H1 (cell line): ENCODE measurements at regions not wholly inside any gene's neighbourhood (a gene's known extent, or its start where the extent isn't known, plus 50 kb on each side); places are given as distances from the start of the nearest gene placed in this dataset.

ENCODE experiments used
- CTCF ChIA-PET: fragments of 300-600 bp; sonication (Branson Sonifier 250); formaldehyde crosslinking; loops from one replicate; lab custom pipeline; 2021; ENCODE audit not compliant: partially characterized antibody; lab: Charles Lee
- POLR2A ChIA-PET: fragments of 300-600 bp; sonication (Branson Sonifier 250); formaldehyde crosslinking; loops from one replicate; lab custom pipeline; 2021; ENCODE audit warnings: inconsistent platforms; ENCODE audit not compliant: partially characterized antibody; lab: Charles Lee
- DNase-seq, 2 experiments: peaks; one replicate each; pipeline versions ENCODE4 v3.0.0 to v3.0.0-alpha.2; 2010 to 2022; ENCODE audit warnings: low spot score in 2 of 2, low read depth in 1 of 2, mixed read lengths in 1 of 2
- FAIRE-seq: peaks from 2 replicates; lab custom pipeline; 2011; peaks lifted over from hg19 to GRCh38; lab: Jason Lieb, UNC
- H2AFZ ChIP-seq: 2 replicates; pipeline ENCODE4 v1.8.1; 2012; ENCODE audit warnings: low read length, inconsistent platforms
- H2AK5ac ChIP-seq: 2 replicates; pipeline ENCODE4 v1.6.1; 2013; ENCODE audit warnings: low read depth, low read length
- H2BK120ac ChIP-seq: replicated peaks from 2 replicates; pipeline ENCODE3; 2013; ENCODE audit warnings: low read depth, low read length, inconsistent platforms
- H2BK12ac ChIP-seq: 2 replicates; pipeline ENCODE4 v1.6.1; 2013; ENCODE audit warnings: low read depth, low read length
- H2BK15ac ChIP-seq: 2 replicates; pipeline ENCODE4 v1.6.1; 2013; ENCODE audit warnings: low read length
- H2BK20ac ChIP-seq: 2 replicates; pipeline ENCODE4 v1.6.1; 2013; ENCODE audit warnings: low read length
- H2BK5ac ChIP-seq: 2 replicates; pipeline ENCODE4 v1.6.1; 2013; ENCODE audit warnings: low read depth, low read length
- H3K14ac ChIP-seq: 2 replicates; pipeline ENCODE4 v1.6.1; 2013; ENCODE audit warnings: inconsistent platforms; ENCODE audit not compliant: insufficient read length
- H3K18ac ChIP-seq: 2 replicates; pipeline ENCODE4 v1.6.1; 2013; ENCODE audit warnings: low read length; ENCODE audit errors: extremely low read depth
- H3K23ac ChIP-seq: 2 replicates; pipeline ENCODE4 v1.6.1; 2013; ENCODE audit warnings: inconsistent platforms; ENCODE audit not compliant: insufficient read length
- H3K23me2 ChIP-seq: 2 replicates; pipeline ENCODE4 v1.6.1; 2013; ENCODE audit warnings: low read depth, low read length
- H3K27ac ChIP-seq: 2 replicates; pipeline ENCODE4 v1.6.1; 2011; ENCODE audit warnings: low read depth, low read length, inconsistent platforms
- H3K27me3 ChIP-seq, 4 experiments: replicated peaks in 1 of 4; 1 replicate in 1 of 4; 2 replicates in 3 of 4; pipeline versions ENCODE4 v1.6.1 to v1.8.1; 2011 to 2013; ENCODE audit warnings: low read length in 3 of 4, mild to moderate bottlenecking in 3 of 4, inconsistent platforms in 2 of 4, mixed read lengths in 2 of 4, moderate library complexity in 1 of 4; ENCODE audit not compliant: control insufficient read depth in 3 of 4, insufficient read depth in 3 of 4; ENCODE audit errors: extremely low read depth in 1 of 4
- H3K36me3 ChIP-seq, 4 experiments: 2 replicates each; pipeline versions ENCODE4 v1.6.1 to v1.8.1; 2011 to 2013; ENCODE audit warnings: mild to moderate bottlenecking in 4 of 4, low read length in 3 of 4, moderate library complexity in 2 of 4, control low read depth in 1 of 4, inconsistent platforms in 1 of 4; ENCODE audit not compliant: insufficient read depth in 4 of 4, control insufficient read depth in 2 of 4
- H3K4ac ChIP-seq: replicated peaks from 2 replicates; pipeline ENCODE3; 2013; ENCODE audit warnings: low read length, low read depth, mixed read lengths, inconsistent platforms; ENCODE audit not compliant: insufficient read length
- H3K4me1 ChIP-seq, 4 experiments: replicated peaks in 1 of 4; 1 replicate in 1 of 4; 2 replicates in 3 of 4; pipeline versions ENCODE4 v1.6.1 to v1.8.1; 2011 to 2013; ENCODE audit warnings: low read length in 3 of 4, inconsistent platforms in 2 of 4, mixed read lengths in 1 of 4; ENCODE audit not compliant: insufficient read depth in 4 of 4, control insufficient read depth in 3 of 4
- H3K4me2 ChIP-seq, 2 experiments: 2 replicates each; pipeline versions ENCODE4 v1.6.1 to v1.8.1; 2011 to 2013; ENCODE audit warnings: low read depth in 2 of 2, low read length in 2 of 2, control low read depth in 1 of 2, inconsistent platforms in 1 of 2, mild to moderate bottlenecking in 1 of 2; ENCODE audit not compliant: insufficient read depth in 1 of 2
- H3K4me3 ChIP-seq, 4 experiments: fragments of 200-600, 300-600 bp in 1 of 4; sonication (generic), shearing (Covaris generic), sonication (Bioruptor Twin) in 1 of 4; 2 replicates each; pipeline versions ENCODE4 v1.5.1 to v1.8.1; 2011 to 2016; ENCODE audit warnings: low read length in 4 of 4, low read depth in 3 of 4, control low read depth in 2 of 4, inconsistent platforms in 2 of 4, mild to moderate bottlenecking in 2 of 4, mixed read lengths in 1 of 4, moderate library complexity in 1 of 4; ENCODE audit not compliant: insufficient read depth in 2 of 4; ENCODE audit errors: extremely low read depth in 1 of 4
- H3K56ac ChIP-seq: replicated peaks from 2 replicates; pipeline ENCODE3; 2013; ENCODE audit warnings: low read depth, mild to moderate bottlenecking, mixed read lengths, low read length, inconsistent platforms; ENCODE audit not compliant: insufficient read length
- H3K79me1 ChIP-seq: 2 replicates; pipeline ENCODE4 v1.6.1; 2013; ENCODE audit warnings: low read depth, low read length, control low read depth
- H3K79me2 ChIP-seq, 2 experiments: 2 replicates each; pipeline versions ENCODE4 v1.6.1 to v1.8.1; 2012 to 2013; ENCODE audit warnings: low read length in 2 of 2, mild to moderate bottlenecking in 2 of 2, inconsistent platforms in 1 of 2; ENCODE audit not compliant: insufficient read depth in 2 of 2, control insufficient read depth in 1 of 2
- H3K9ac ChIP-seq, 4 experiments: replicated peaks in 1 of 4; 1 replicate in 1 of 4; 2 replicates in 3 of 4; pipeline versions ENCODE4 v1.6.1 to v1.8.1; 2011 to 2013; ENCODE audit warnings: low read depth in 3 of 4, low read length in 3 of 4, control low read depth in 2 of 4, mild to moderate bottlenecking in 2 of 4, moderate library complexity in 2 of 4, inconsistent platforms in 1 of 4; ENCODE audit errors: extremely low read depth in 1 of 4
- H3K9me3 ChIP-seq, 2 experiments: 2 replicates each; pipeline versions ENCODE4 v1.6.1 to v1.8.1; 2012 to 2013; ENCODE audit warnings: mild to moderate bottlenecking in 2 of 2, moderate library complexity in 2 of 2, control low read depth in 1 of 2, inconsistent platforms in 1 of 2, low read depth in 1 of 2, low read length in 1 of 2, mixed read lengths in 1 of 2; ENCODE audit not compliant: insufficient read depth in 2 of 2
- H4K20me1 ChIP-seq, 2 experiments: replicated peaks in 1 of 2; 2 replicates each; pipeline versions ENCODE3 to v1.8.1; 2011 to 2013; ENCODE audit warnings: inconsistent platforms in 2 of 2, low read length in 2 of 2, mild to moderate bottlenecking in 1 of 2; ENCODE audit not compliant: insufficient read depth in 2 of 2, control insufficient read depth in 1 of 2
- H4K5ac ChIP-seq: 2 replicates; pipeline ENCODE4 v1.6.1; 2013; ENCODE audit warnings: low read length, low read depth, mixed read lengths, inconsistent platforms; ENCODE audit not compliant: insufficient read length
- H4K8ac ChIP-seq: 2 replicates; pipeline ENCODE4 v1.8.0; 2013; ENCODE audit warnings: mild to moderate bottlenecking, moderate library complexity, low read length, inconsistent platforms; ENCODE audit not compliant: insufficient read depth; ENCODE audit errors: extremely low read depth
- H4K91ac ChIP-seq: replicated peaks from 2 replicates; pipeline ENCODE3; 2013; ENCODE audit warnings: low read length, mixed read lengths, inconsistent platforms; ENCODE audit not compliant: insufficient read length
- BACH1 ChIP-seq: IDR thresholded peaks from 2 replicates; pipeline ENCODE4 v1.6.1; 2012; ENCODE audit warnings: low read length, improper control_type of control experiment
- BCL11A ChIP-seq, 2 experiments: IDR thresholded peaks; one replicate each; pipeline ENCODE4 v1.6.1; 2011; ENCODE audit warnings: low read depth in 2 of 2, low read length in 2 of 2, mild to moderate bottlenecking in 2 of 2
- CHD1 ChIP-seq: IDR thresholded peaks from 2 replicates; pipeline ENCODE4 v1.6.1; 2012; ENCODE audit warnings: low read depth, low read length, improper control_type of control experiment
- CREB1 ChIP-seq: IDR thresholded peaks from 2 replicates; pipeline ENCODE4 v1.6.1; 2012; ENCODE audit warnings: inconsistent platforms
- EZH2 ChIP-seq: fragments of 200-600 bp; sonication (generic); IDR thresholded peaks from 2 replicates; pipeline ENCODE4 v1.7.1; 2012; ENCODE audit warnings: low read depth, mild to moderate bottlenecking, moderate library complexity, low read length, inconsistent platforms; ENCODE audit not compliant: severe bottlenecking
- HDAC2 ChIP-seq, 2 experiments: fragments of 300-600 bp in 1 of 2; sonication (generic) in 1 of 2; IDR thresholded peaks; 2 replicates each; pipeline ENCODE4 v1.6.1; 2011 to 2012; ENCODE audit warnings: low read depth in 2 of 2, low read length in 2 of 2, mild to moderate bottlenecking in 2 of 2, moderate library complexity in 2 of 2, borderline replicate concordance in 1 of 2, inconsistent platforms in 1 of 2
- HDAC6 ChIP-seq: IDR thresholded peaks from one replicate; pipeline ENCODE4 v1.7.1; 2012; ENCODE audit warnings: low read depth, mild to moderate bottlenecking, inconsistent platforms, low read length, moderate library complexity
- POLR2AphosphoS5 ChIP-seq: IDR thresholded peaks from 2 replicates; pipeline ENCODE4 v1.6.1; 2011; ENCODE audit warnings: low read depth, low read length
- POU5F1 ChIP-seq: IDR thresholded peaks from 2 replicates; pipeline ENCODE4 v1.6.1; 2011; ENCODE audit warnings: low read depth, mild to moderate bottlenecking, low read length, moderate library complexity
- RFX5 ChIP-seq: IDR thresholded peaks from 2 replicates; pipeline ENCODE4 v1.6.1; 2011; ENCODE audit warnings: low read depth, low read length, improper control_type of control experiment, borderline replicate concordance
- SP4 ChIP-seq: IDR thresholded peaks from 2 replicates; pipeline ENCODE4 v1.6.1; 2012; ENCODE audit warnings: low read length, inconsistent platforms
- WGBS, 2 experiments: shearing (Covaris generic) in 1 of 2; methylation state at CpG; one replicate each; pipeline versions ENCODE4 v1.1.6 to v1.1.7; 2013 to 2015; ENCODE audit warnings: low lambda C conversion rate in 2 of 2, mixed read lengths in 2 of 2, inconsistent platforms in 1 of 2, low coverage in 1 of 2, missing lambda C conversion rate in 1 of 2; ENCODE audit not compliant: insufficient replicate concordance in 2 of 2, insufficient coverage in 1 of 2, insufficient read length in 1 of 2; ENCODE audit errors: extremely low coverage in 1 of 2, missing lambda C conversion rate in 1 of 2; 5-methylcytosine and 5-hydroxymethylcytosine counted together
- TF ChIP-seq, protein P1 (sequence below): IDR thresholded peaks from 2 replicates; pipeline ENCODE4 v1.6.1; 2012; ENCODE audit warnings: inconsistent platforms
- TF ChIP-seq, protein P2 (sequence below), 3 experiments: IDR thresholded peaks; 1 replicate in 2 of 3; 2 replicates in 1 of 3; pipeline versions ENCODE4 v1.5.1 to v1.6.1; 2011; ENCODE audit warnings: low read length in 3 of 3, mild to moderate bottlenecking in 3 of 3, inconsistent platforms in 2 of 3, low read depth in 1 of 3, moderate library complexity in 1 of 3; ENCODE audit not compliant: insufficient read depth in 1 of 3; ENCODE audit errors: control extremely low read depth in 1 of 3

DNA sequence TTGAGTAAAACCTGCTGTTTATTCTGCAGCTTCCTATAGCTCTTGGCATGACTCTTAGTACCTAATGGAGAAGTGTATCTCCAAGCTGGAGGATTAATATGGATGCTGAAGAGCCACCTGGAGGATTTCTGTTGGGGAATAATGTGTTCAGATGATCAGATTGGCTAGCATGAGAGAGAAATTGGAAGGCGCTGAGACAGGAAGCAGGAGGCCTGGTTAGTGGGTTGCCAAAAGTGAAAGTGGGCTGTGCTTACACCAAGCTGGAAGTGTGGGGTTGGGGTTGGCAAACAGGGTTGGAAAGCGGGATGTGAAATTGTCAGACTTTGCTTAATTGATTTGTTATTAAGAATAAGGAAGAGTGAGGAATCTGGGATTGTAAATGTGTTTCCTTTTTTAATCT lies 111.8 kb upstream of the PLPP4 start:
- H3K4me1 ChIP-seq = peaks cover 0 to 3% (median 0%) of the 10 kb centered on the region in 4 experiments; a peak in 2 of 7 replicates
- H2BK12ac ChIP-seq = no peak overlapping the region
- H2BK120ac ChIP-seq = no peak overlapping the region
- H3K23ac ChIP-seq = no peak overlapping the region
- H3K4me3 ChIP-seq = no peak overlapping the region
- ChIA-PET CTCF (interaction anchor here (1.3 kb wide), 1 partner anchor 8 kb away, joined by 5 read pairs; no protein-coding TSS in a partner anchor), POLR2A (no interaction called here)
- H3K18ac ChIP-seq = no peak overlapping the region
- no peak overlapping the region for H3K4me2 ChIP-seq
- no peak for DNase-seq
- no peak overlapping the region for H3K14ac ChIP-seq
- no peaks in the 10 kb centered on the region for H3K36me3 ChIP-seq
- H3K79me1 ChIP-seq = no peaks in the 10 kb centered on the region
- no peak overlapping the region for H3K27ac ChIP-seq
- no peak overlapping the region for H2BK15ac ChIP-seq
- FAIRE-seq = no peak
- H3K79me2 ChIP-seq = no peaks in the 10 kb centered on the region
- no peak overlapping the region for H2BK20ac ChIP-seq
- no peak overlapping the region for H3K4ac ChIP-seq
- H3K9ac ChIP-seq = no peak overlapping the region
- no peak overlapping the region for H2AK5ac ChIP-seq
- no peak overlapping the region for H2BK5ac ChIP-seq
- H4K8ac ChIP-seq = no peak overlapping the region
- no peaks in the 10 kb centered on the region for H3K23me2 ChIP-seq
- H3K56ac ChIP-seq = no peak overlapping the region
- H4K5ac ChIP-seq = no peak overlapping the region
- no peaks in the 10 kb centered on the region for H3K9me3 ChIP-seq
- no peaks in the 10 kb centered on the region for H4K20me1 ChIP-seq
- no peaks in the 10 kb centered on the region for H3K27me3 ChIP-seq
- H2AFZ ChIP-seq = no peak overlapping the region
- H4K91ac ChIP-seq = no peak overlapping the region
- WGBS, 2 experiments = 97 to 100% methylated on average over 1 to 2 of the region's 2 CpGs
- TF ChIP-seq BCL11A (IDR thresholded peaks at IDR 0.05; ENCODE audit: low read depth in 2 of 2, low read length in 2 of 2) = no peak
- TF ChIP-seq HDAC2 (IDR thresholded peaks at IDR 0.05; ENCODE audit: borderline replicate concordance in 1 of 2, low read depth in 2 of 2, low read length in 2 of 2) = no peak
- TF ChIP-seq HDAC6 = no peak
- no peak for TF ChIP-seq CHD1
- TF ChIP-seq, protein P1, sequence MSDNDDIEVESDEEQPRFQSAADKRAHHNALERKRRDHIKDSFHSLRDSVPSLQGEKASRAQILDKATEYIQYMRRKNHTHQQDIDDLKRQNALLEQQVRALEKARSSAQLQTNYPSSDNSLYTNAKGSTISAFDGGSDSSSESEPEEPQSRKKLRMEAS = no peak
- TF ChIP-seq BACH1 = no peak
- no peak for TF ChIP-seq SP4
- no peak for TF ChIP-seq EZH2
- no peak for TF ChIP-seq POU5F1
- no peak for TF ChIP-seq CREB1
- TF ChIP-seq, protein P2, sequence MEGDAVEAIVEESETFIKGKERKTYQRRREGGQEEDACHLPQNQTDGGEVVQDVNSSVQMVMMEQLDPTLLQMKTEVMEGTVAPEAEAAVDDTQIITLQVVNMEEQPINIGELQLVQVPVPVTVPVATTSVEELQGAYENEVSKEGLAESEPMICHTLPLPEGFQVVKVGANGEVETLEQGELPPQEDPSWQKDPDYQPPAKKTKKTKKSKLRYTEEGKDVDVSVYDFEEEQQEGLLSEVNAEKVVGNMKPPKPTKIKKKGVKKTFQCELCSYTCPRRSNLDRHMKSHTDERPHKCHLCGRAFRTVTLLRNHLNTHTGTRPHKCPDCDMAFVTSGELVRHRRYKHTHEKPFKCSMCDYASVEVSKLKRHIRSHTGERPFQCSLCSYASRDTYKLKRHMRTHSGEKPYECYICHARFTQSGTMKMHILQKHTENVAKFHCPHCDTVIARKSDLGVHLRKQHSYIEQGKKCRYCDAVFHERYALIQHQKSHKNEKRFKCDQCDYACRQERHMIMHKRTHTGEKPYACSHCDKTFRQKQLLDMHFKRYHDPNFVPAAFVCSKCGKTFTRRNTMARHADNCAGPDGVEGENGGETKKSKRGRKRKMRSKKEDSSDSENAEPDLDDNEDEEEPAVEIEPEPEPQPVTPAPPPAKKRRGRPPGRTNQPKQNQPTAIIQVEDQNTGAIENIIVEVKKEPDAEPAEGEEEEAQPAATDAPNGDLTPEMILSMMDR (IDR thresholded peaks at IDR 0.05; ENCODE audit: control extremely low read depth in 1 of 3, insufficient read depth in 1 of 3, low read depth in 1 of 3, low read length in 3 of 3) = no peak
- no peak for TF ChIP-seq RFX5
- no peak for TF ChIP-seq POLR2AphosphoS5
